A549 (cell line): ENCODE measurements at regions not wholly inside any gene's neighbourhood (a gene's known extent, or its start where the extent isn't known, plus 50 kb on each side); places are given as distances from the start of the nearest gene placed in this dataset.

Experiments used
- ELK1 ChIP-seq: fragments of 150-350 bp; IDR thresholded peaks from 2 replicates; pipeline ENCODE4 v1.6.1; 2014; ENCODE audit warnings: low read depth, mild to moderate bottlenecking, low read length
- EP300 ChIP-seq, 2 experiments: fragments of >200 bp; sonication (Bioruptor Twin); formaldehyde crosslinking; IDR thresholded peaks; 2 replicates in 1 of 2; 3 replicates in 1 of 2; pipeline ENCODE4 v1.6.1; 2016 to 2017
- FOSL2 ChIP-seq, 2 experiments: fragments of 450-650 bp in 1 of 2; fragments of >200 bp in 1 of 2; sonication (Bioruptor Twin) in 1 of 2; formaldehyde crosslinking; IDR thresholded peaks; 2 replicates each; pipeline versions ENCODE4 v1.5.0 to v1.6.1; 2016 to 2020; ENCODE audit warnings: mild to moderate bottlenecking in 1 of 2, moderate library complexity in 1 of 2
- NR3C1 ChIP-seq: fragments of >200 bp; sonication (Bioruptor Twin); formaldehyde crosslinking; IDR thresholded peaks from 3 replicates; pipeline ENCODE4 v1.6.1; 2017
- SREBF2 ChIP-seq: fragments of 450-650 bp; IDR thresholded peaks from 2 replicates; pipeline ENCODE4 v1.6.1; 2014; ENCODE audit warnings: mild to moderate bottlenecking, moderate library complexity
- USF2 ChIP-seq: fragments of 450-650 bp; IDR thresholded peaks from 2 replicates; pipeline ENCODE4 v1.6.1; 2014; ENCODE audit warnings: antibody characterized with exemption
- TF ChIP-seq, protein P1 (sequence below): IDR thresholded peaks from 2 replicates; pipeline ENCODE4 v1.6.1; 2012
- TF ChIP-seq, protein P2 (sequence below): fragments of >200 bp; sonication (Bioruptor Twin); formaldehyde crosslinking; IDR thresholded peaks from 3 replicates; pipeline ENCODE4 v1.5.1; 2016

GRCh38 chr2:153287109-153287801, 191.3 kb downstream of the RPRM start:
- TF ChIP-seq ELK1: no peak
- TF ChIP-seq, protein P1, sequence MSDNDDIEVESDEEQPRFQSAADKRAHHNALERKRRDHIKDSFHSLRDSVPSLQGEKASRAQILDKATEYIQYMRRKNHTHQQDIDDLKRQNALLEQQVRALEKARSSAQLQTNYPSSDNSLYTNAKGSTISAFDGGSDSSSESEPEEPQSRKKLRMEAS: no peak
- TF ChIP-seq, protein P2, sequence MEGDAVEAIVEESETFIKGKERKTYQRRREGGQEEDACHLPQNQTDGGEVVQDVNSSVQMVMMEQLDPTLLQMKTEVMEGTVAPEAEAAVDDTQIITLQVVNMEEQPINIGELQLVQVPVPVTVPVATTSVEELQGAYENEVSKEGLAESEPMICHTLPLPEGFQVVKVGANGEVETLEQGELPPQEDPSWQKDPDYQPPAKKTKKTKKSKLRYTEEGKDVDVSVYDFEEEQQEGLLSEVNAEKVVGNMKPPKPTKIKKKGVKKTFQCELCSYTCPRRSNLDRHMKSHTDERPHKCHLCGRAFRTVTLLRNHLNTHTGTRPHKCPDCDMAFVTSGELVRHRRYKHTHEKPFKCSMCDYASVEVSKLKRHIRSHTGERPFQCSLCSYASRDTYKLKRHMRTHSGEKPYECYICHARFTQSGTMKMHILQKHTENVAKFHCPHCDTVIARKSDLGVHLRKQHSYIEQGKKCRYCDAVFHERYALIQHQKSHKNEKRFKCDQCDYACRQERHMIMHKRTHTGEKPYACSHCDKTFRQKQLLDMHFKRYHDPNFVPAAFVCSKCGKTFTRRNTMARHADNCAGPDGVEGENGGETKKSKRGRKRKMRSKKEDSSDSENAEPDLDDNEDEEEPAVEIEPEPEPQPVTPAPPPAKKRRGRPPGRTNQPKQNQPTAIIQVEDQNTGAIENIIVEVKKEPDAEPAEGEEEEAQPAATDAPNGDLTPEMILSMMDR: peak; percentile 34; the same call in 2 of the 3 replicates
- TF ChIP-seq SREBF2: no peak
- no peak for TF ChIP-seq FOSL2 (IDR thresholded peaks at IDR 0.05)
- TF ChIP-seq FOSL2 (CRISPR knock-in tag; IDR thresholded peaks at IDR 0.05): no peak
- no peak for TF ChIP-seq NR3C1
- TF ChIP-seq USF2: no peak
- no peak for TF ChIP-seq EP300 (IDR thresholded peaks at IDR 0.05)
